ENCODE measurements at regions not wholly inside any gene's neighbourhood (a gene's known extent, or its start where the extent isn't known, plus 50 kb on each side); places are given as distances from the start of the nearest gene placed in this dataset.
"Not testable (repeated sequence)": the region's sequence is repeated elsewhere in the genome, so short reads cannot be mapped to it uniquely, and the experiment has no call there.

- Mint-ChIP-seq H3K36me3 (no peaks in the 10 kb centered on the region), H3K27ac (no peak overlapping the region), H3K4me1 (no peaks in the 10 kb centered on the region), H3K4me3 (no peak overlapping the region), H3K9me3 (peaks cover 1% of the 10 kb centered on the region), H3K27me3 (no peaks in the 10 kb centered on the region)
- no peak for DNase-seq (ENCODE audit: low spot score in 2 of 2)
- ATAC-seq (ENCODE audit: low read depth) = no peak
Observed at GRCh38 chr5:7250611-7251010, 145.3 kb upstream of the ADCY2 start.

- H3K27me3 Mint-ChIP-seq = no peaks in the 10 kb centered on the region
- DNase-seq (ENCODE audit: low spot score in 2 of 2) (no peak), ATAC-seq (ENCODE audit: low read depth) (no peak)
- H3K4me1 Mint-ChIP-seq = no peaks in the 10 kb centered on the region
- no peak overlapping the region for H3K27ac Mint-ChIP-seq
- H3K4me3 Mint-ChIP-seq = no peak overlapping the region
- no peaks in the 10 kb centered on the region for H3K36me3 Mint-ChIP-seq
- peaks cover 3% of the 10 kb centered on the region for H3K9me3 Mint-ChIP-seq
Observed at GRCh38 chr5:7251132-7251531, 144.8 kb upstream of the ADCY2 start.

GRCh38 chr5:7261049-7261448 is 134.9 kb upstream of the ADCY2 start:
- no peaks in the 10 kb centered on the region for H3K27me3 Mint-ChIP-seq
- no peak for ATAC-seq (ENCODE audit: low read depth)

GRCh38 chr5:7261900-7262299 is 134.0 kb upstream of the ADCY2 start:
- H3K36me3 Mint-ChIP-seq = no peaks in the 10 kb centered on the region
- H3K4me1 Mint-ChIP-seq = no peaks in the 10 kb centered on the region
- ATAC-seq (ENCODE audit: low read depth) = no peak
- H3K9me3 Mint-ChIP-seq = peaks cover 4% of the 10 kb centered on the region
- no peaks in the 10 kb centered on the region for H3K27me3 Mint-ChIP-seq
- H3K4me3 Mint-ChIP-seq = no peak overlapping the region
- DNase-seq (ENCODE audit: low spot score in 2 of 2) = no peak
- no peak overlapping the region for H3K27ac Mint-ChIP-seq

More at GRCh38 chr5:7261049-7261448, 134.9 kb upstream of the ADCY2 start:
- no peaks in the 10 kb centered on the region for H3K36me3 Mint-ChIP-seq
- peaks cover 3% of the 10 kb centered on the region for H3K9me3 Mint-ChIP-seq
- no peak overlapping the region for H3K4me3 Mint-ChIP-seq
- no peak for DNase-seq (ENCODE audit: low spot score in 2 of 2)
- no peak overlapping the region for H3K27ac Mint-ChIP-seq
- no peaks in the 10 kb centered on the region for H3K4me1 Mint-ChIP-seq

- not testable (repeated sequence) for DNase-seq (ENCODE audit: low spot score in 2 of 2); H3K36me3 Mint-ChIP-seq; H3K9me3 Mint-ChIP-seq; H3K4me1 Mint-ChIP-seq; H3K4me3 Mint-ChIP-seq; H3K27me3 Mint-ChIP-seq; H3K27ac Mint-ChIP-seq; ATAC-seq (ENCODE audit: low read depth)
Observed at GRCh38 chr5:7263398-7264015, 132.4 kb upstream of the ADCY2 start.

- not testable (repeated sequence) for H3K36me3 Mint-ChIP-seq; ATAC-seq (ENCODE audit: low read depth); DNase-seq (ENCODE audit: low spot score in 2 of 2); H3K4me3 Mint-ChIP-seq; H3K4me1 Mint-ChIP-seq; H3K9me3 Mint-ChIP-seq; H3K27ac Mint-ChIP-seq; H3K27me3 Mint-ChIP-seq
Observed at GRCh38 chr5:7265776-7266175, 130.2 kb upstream of the ADCY2 start.

GRCh38 chr5:7268722-7269121 is 127.2 kb upstream of the ADCY2 start:
- not testable (repeated sequence) for H3K4me1 Mint-ChIP-seq; H3K4me3 Mint-ChIP-seq; H3K27ac Mint-ChIP-seq; ATAC-seq (ENCODE audit: low read depth); H3K36me3 Mint-ChIP-seq; H3K9me3 Mint-ChIP-seq; DNase-seq (ENCODE audit: low spot score in 2 of 2); H3K27me3 Mint-ChIP-seq

GRCh38 chr5:7269591-7270274 is 126.2 kb upstream of the ADCY2 start:
- Mint-ChIP-seq H3K27me3 (no peaks in the 10 kb centered on the region), H3K4me1 (no peaks in the 10 kb centered on the region), H3K9me3 (peaks cover 5% of the 10 kb centered on the region), H3K27ac (no peak overlapping the region), H3K4me3 (no peak overlapping the region), H3K36me3 (no peaks in the 10 kb centered on the region)
- no peak for DNase-seq (ENCODE audit: low spot score in 2 of 2)
- ATAC-seq (ENCODE audit: low read depth) = no peak

- no peak for ATAC-seq (ENCODE audit: low read depth)
- no peak overlapping the region for H3K4me3 Mint-ChIP-seq
- no peak for DNase-seq (ENCODE audit: low spot score in 2 of 2)
- H3K27ac Mint-ChIP-seq = no peak overlapping the region
- H3K4me1 Mint-ChIP-seq = no peaks in the 10 kb centered on the region
- H3K27me3 Mint-ChIP-seq = no peaks in the 10 kb centered on the region
- no peaks in the 10 kb centered on the region for H3K36me3 Mint-ChIP-seq
- peaks cover 5% of the 10 kb centered on the region for H3K9me3 Mint-ChIP-seq
Observed at GRCh38 chr5:7271435-7272084, 124.4 kb upstream of the ADCY2 start.

GRCh38 chr5:7272408-7272965 is 123.5 kb upstream of the ADCY2 start:
- H3K4me1 Mint-ChIP-seq = no peaks in the 10 kb centered on the region
- H3K27me3 Mint-ChIP-seq = no peaks in the 10 kb centered on the region
- no peak overlapping the region for H3K4me3 Mint-ChIP-seq
- no peak overlapping the region for H3K27ac Mint-ChIP-seq
- ATAC-seq (ENCODE audit: low read depth) = no peak
- H3K9me3 Mint-ChIP-seq = peaks cover 3% of the 10 kb centered on the region
- H3K36me3 Mint-ChIP-seq = no peaks in the 10 kb centered on the region
- DNase-seq (ENCODE audit: low spot score in 2 of 2) = no peak

GRCh38 chr5:7274203-7274602 is 121.7 kb upstream of the ADCY2 start:
- Mint-ChIP-seq H3K36me3 (no peaks in the 10 kb centered on the region), H3K27me3 (no peaks in the 10 kb centered on the region), H3K4me1 (no peaks in the 10 kb centered on the region), H3K9me3 (peaks cover 3% of the 10 kb centered on the region), H3K27ac (no peak overlapping the region), H3K4me3 (no peak overlapping the region)
- ATAC-seq (ENCODE audit: low read depth) (no peak), DNase-seq (ENCODE audit: low spot score in 2 of 2) (no peak)

GRCh38 chr5:7289634-7290033 is 106.3 kb upstream of the ADCY2 start:
- ATAC-seq (ENCODE audit: low read depth); H3K36me3 Mint-ChIP-seq; H3K4me1 Mint-ChIP-seq; H3K27ac Mint-ChIP-seq; H3K4me3 Mint-ChIP-seq; H3K9me3 Mint-ChIP-seq; H3K27me3 Mint-ChIP-seq; DNase-seq (ENCODE audit: low spot score in 2 of 2): not testable (repeated sequence)

- H3K9me3 Mint-ChIP-seq = peaks cover 10% of the 10 kb centered on the region
- H3K4me3 Mint-ChIP-seq; ATAC-seq (ENCODE audit: low read depth); H3K36me3 Mint-ChIP-seq; H3K27me3 Mint-ChIP-seq; H3K27ac Mint-ChIP-seq; H3K4me1 Mint-ChIP-seq; DNase-seq (ENCODE audit: low spot score in 2 of 2): not testable (repeated sequence)
Observed at GRCh38 chr5:7297821-7298220, 98.1 kb upstream of the ADCY2 start.

GRCh38 chr5:7299731-7300130 is 96.2 kb upstream of the ADCY2 start:
- H3K36me3 Mint-ChIP-seq; H3K27me3 Mint-ChIP-seq; ATAC-seq (ENCODE audit: low read depth); H3K4me1 Mint-ChIP-seq; H3K27ac Mint-ChIP-seq; H3K4me3 Mint-ChIP-seq; DNase-seq (ENCODE audit: low spot score in 2 of 2): not testable (repeated sequence)
- peaks cover 10% of the 10 kb centered on the region for H3K9me3 Mint-ChIP-seq
